ENCODE measurements at regions not wholly inside any gene's neighbourhood (a gene's known extent, or its start where the extent isn't known, plus 50 kb on each side); places are given as distances from the start of the nearest gene placed in this dataset.

- no peak for DNase-seq (ENCODE audit: low read depth)
These were observed 104.6 kb downstream of the LACC1 start for GRCh38 chr13:43984292-43984691.

DNA sequence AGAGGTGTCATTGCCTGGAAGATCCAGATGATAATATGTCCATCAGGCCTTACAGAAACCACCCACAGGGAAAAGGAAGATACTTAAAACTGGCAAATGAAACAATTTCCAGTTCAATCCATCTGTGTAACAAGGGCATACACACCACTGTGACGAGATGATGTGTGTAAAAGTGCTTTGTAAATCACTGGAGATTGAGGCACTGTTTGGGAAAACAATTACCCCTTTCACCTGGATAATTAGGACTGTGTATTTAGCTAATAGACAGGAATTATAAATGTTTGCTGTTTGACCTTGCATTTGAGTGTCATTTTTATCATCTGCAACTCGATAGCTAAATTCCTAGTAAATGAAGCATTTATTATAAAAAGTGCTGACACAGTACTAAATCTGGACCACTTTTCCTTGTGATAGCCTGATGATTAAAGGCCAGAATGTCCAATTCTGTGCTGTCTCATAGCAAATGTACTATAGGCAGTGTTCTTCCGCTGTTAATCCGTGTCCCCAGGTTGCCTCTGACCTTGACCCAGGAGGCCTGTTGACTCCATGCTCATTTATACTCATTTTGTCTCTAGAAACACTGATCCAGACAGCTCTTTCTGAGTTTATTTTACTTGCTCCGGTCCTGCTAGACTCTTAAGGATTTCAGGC, 105.8 kb downstream of the LACC1 start:
- no peak for DNase-seq (ENCODE audit: low read depth)

- no peak for DNase-seq (ENCODE audit: low read depth)
These were observed 106.8 kb downstream of the LACC1 start for GRCh38 chr13:43986421-43986981.

GRCh38 chr13:43988302-43988701, 108.6 kb downstream of the LACC1 start:
- peak; percentile 23 for DNase-seq (ENCODE audit: low read depth)

- DNase-seq (ENCODE audit: low read depth) = no peak
These were observed 110.3 kb downstream of the LACC1 start for GRCh38 chr13:43990021-43990420.

- DNase-seq (ENCODE audit: low read depth) = no peak
These were observed 111.1 kb downstream of the LACC1 start for GRCh38 chr13:43990829-43991228.

DNA sequence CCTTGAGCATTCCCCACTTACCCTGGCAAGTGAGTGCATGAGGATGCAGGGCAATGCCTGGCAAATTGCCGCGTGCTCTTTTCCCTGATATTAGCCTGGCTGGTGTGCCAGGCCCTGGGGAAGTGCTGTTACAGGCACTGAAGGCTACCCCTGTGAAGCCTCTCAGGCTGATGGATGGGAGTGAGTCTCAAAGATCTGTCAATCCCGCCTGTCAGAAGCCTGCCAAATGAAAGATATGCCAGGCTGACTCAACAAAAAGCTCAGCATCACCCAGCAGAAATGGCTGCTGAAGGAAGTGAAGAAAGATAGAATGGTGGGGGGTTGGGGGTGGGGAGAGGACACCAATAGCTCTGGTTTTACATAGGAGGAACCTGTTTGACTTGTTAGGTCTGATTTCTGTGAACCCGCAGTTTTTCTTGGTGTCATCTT, 112.1 kb downstream of the LACC1 start:
- DNase-seq (ENCODE audit: low read depth) = no peak

DNA sequence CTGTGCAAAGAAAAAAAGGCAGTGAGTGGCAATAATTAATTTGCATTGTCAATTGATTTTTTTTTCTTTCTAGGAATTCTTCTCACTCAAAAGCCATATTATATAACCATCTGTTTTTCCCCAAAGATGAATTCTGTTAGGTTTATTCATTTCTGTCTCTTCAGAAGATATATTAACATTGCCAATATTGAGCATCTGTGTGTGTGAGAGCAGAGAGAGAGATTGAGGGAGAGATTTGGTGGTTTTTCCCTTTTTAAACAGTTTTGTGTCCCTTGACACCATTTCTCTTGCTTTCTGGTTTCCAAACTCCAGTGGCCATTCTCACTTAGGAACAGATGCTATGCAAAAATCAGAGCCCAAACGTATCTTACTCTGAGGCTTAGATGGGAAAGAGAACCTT, 112.5 kb downstream of the LACC1 start:
- no peak for DNase-seq (ENCODE audit: low read depth)

DNA sequence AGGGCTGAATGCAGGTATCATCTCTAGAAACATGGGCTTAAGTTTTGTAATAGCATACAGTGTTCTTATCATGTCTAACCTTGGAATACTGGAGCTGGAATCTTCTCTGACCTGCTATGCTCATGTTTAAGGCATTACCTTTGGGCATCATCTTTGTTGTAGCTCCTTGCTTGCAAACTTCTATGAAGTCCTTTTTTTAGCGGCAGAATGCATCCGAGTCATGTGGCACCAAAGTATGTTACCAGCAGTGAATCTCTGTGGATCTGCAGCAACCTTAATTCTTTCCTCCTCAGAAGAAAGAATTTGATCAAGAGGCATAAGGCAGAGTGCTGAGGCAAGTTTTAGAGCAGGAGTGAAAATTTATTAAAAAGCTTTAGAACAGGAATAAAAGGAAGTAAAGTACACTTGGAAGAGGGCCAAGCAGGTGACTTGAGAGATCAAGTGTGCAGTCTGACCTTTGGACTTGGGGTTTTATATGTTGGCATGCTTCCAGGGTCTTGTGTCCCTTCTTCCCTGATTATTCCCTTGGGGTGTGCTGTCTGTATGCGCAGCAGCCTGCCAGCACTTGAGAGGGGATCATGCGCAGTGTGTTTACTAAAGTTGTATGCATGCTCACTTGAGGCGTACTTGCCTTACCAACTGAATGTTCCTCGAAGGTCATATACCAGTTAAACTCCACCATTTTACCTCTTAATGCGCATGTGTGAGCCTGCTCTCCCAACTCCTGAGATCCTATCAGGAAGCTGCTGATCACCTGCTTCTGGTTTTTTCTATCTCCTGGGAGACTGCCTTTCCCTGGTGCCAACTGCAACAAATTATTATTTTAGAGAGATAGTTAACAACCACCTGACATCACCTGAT, 115.5 kb downstream of the LACC1 start:
- DNase-seq (ENCODE audit: low read depth) = no peak

DNA sequence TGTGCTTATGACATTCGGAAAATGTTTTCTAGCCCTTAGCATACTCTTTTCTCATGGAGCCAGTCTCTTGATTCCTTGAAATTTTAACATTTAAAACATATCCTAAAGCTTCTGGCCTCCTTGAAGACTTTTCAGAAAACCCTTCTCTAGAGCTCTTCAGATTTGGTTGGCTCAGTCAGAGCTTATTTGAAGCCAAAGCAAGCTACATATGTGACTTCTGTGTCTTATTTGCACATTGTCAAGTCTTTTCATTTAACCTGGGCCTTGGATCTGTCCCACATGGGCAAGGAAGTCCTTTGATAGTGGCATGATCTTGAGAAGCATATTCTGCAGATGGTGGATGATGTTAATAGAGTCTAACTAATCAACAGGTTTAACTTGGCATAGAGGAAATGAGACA, 116.5 kb downstream of the LACC1 start:
- no peak for DNase-seq (ENCODE audit: low read depth)

DNA sequence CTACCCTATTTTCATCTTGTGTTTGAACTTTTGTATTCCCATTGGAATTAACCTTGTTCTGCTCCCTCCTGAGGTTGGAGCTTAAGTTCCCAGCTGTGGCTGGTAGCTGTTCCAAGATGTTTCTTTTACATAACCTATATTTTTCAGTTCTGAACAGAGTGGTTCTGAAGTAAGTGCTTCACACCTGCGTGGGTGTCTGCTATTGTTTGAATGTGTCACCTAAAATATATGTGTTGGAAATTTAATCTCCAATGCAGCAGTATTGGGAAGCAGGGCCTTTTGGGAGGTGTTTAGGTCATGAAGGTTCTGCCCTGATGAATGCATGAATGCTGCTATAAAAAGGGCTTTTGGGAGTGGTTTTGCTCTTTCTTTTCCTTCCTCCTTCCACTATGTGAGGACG, 123.8 kb downstream of the LACC1 start:
- no peak for DNase-seq (ENCODE audit: low read depth)

GRCh38 chr13:44004878-44005277, 125.2 kb downstream of the LACC1 start:
- DNase-seq (ENCODE audit: low read depth) = peak; percentile 77

DNA sequence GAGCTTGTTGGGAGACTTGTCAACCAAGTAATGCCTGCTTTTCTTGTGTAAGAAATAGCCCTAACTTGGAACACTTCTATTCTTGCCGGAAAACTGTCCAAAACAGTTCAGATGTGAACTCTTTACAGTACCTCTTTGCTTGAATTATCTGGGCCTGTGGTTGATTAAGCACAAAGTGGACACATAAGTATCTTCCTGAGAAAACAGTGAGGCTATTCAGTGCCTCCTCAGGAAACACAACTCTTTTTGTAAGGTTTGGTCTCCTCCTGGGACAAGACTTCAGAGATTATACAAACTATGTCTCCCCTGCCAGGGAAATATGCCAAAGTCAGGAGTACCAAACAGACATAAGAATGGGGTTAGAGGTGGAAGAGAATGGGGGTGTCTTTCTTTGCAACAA, 127.7 kb downstream of the LACC1 start:
- no peak for DNase-seq (ENCODE audit: low read depth)

GRCh38 chr13:44011036-44011435, 131.3 kb downstream of the LACC1 start:
- peak; percentile 47 for DNase-seq (ENCODE audit: low read depth)

- peak; percentile 6 for DNase-seq (ENCODE audit: low read depth)
These were observed 133.4 kb downstream of the LACC1 start for GRCh38 chr13:44012910-44013757.

GRCh38 chr13:44013758-44014291, 134.1 kb downstream of the LACC1 start:
- DNase-seq (ENCODE audit: low read depth) = peak; percentile 80

DNA sequence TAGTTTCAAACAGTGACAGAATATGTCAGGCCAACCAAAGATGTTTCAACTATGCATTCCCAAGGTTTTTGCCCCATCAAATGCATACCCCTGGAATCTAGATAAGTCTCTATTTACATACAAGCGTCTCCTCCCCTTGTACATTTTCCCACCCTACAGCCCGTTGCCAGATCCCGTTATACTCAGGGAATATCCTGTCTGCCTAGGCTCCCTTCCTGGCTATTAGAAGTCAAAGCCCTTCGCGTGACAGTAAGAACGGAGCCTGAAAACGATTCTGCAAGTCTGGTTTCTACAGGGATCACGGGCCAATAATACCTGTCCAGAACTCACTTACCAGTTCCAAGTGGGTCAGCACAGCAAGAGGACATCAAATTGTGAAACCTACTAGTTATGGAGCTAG, 134.8 kb downstream of the LACC1 start:
- DNase-seq (ENCODE audit: low read depth) = no peak

DNA sequence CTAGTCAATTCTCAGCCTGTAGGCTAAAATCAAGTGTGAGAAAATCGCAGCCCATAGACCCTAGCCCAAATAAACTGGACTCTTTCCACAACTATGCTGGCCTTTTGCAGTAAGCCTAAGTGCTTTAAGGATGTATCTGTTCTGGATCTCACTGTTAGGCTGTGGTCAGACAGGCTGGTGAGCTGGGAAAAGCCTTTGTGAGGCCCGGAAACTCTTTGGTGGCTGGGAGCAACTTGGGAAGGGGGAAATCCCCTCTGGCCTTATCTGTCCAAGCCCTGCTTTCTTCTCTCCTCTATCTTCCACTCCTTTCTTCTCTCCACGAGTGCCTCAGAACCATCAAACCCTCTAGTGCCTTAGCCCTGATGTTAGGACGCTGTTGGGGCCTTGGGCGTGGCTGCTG, 135.4 kb downstream of the LACC1 start:
- DNase-seq (ENCODE audit: low read depth) = no peak

GRCh38 chr13:44015811-44016210, 136.1 kb downstream of the LACC1 start:
- DNase-seq (ENCODE audit: low read depth) = no peak

DNA sequence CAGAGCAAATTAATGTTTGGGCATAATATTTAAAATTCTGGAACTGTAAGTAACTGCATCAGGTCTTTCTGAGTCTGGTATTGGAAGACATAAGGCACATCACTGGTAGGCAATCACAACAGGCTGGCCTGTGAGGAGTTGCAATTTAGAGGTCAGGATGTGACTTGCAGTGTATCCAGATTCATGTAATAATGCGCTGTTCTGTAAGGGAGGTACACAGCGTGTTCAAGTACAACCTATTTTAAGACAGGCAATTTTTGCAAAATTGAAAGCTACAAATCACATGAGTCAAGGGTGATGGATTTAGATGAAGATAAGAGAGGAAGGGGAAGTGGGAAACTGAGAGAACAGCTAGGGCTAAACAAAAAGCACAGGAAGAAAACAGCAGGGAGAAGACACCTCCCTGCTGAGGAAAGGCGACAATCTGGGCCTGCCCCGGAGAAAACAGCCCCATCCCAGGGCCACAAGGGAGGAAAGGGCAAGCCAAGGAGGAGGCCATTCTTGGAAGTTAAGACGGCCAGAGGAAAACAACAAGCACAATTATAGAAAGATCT, 138.1 kb downstream of the LACC1 start:
- DNase-seq (ENCODE audit: low read depth) = no peak

DNA sequence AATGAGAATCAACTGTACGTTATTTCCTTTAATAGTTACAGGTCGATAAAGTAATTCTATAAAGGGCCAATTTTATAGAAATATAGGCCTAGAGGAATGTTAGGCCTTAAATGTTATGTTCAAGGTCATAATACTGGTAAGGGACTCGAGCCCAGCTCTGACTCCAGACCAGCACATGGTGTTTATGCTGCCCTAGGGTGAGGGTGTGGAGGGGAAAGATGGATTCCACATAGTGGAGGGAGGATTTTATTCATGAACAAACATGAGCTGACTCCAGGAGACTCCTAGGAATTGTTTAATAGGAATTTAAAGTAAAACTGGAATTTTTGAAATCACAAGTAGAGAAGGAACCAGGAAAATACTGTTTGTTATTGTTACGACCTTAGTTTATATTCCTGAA, 139.9 kb downstream of the LACC1 start:
- no peak for DNase-seq (ENCODE audit: low read depth)

DNA sequence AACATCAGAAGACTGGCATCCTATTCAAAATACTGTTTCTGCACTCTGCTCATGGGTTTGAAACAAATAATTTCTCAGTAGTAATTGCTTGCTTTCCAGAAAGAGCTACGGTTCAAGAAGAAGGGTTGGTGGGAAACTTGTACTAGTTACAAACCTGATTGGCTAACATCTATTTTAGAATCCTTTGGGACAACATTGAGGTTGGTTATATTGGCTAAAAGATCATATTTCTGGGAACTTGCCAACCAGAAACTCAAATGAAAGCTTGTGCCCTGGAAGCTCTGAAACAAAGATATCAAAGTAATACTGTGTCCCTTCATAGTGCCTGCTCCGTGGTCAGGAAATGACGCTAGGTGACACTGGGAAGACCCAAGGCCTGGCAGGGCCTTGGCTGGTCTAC, 141.7 kb downstream of the LACC1 start:
- DNase-seq (ENCODE audit: low read depth) = no peak
